Upper lobe of left lung (tissue), 4 donors: ENCODE measurements at regions not wholly inside any gene's neighbourhood (a gene's known extent, or its start where the extent isn't known, plus 50 kb on each side); places are given as distances from the start of the nearest gene placed in this dataset.

Experiments used
- CTCF ChIP-seq, 6 experiments: fragments of 450-650 bp in 4 of 6; fragments of 200-600 bp in 2 of 6; sonication (generic) in 2 of 6; IDR thresholded peaks; one replicate each; pipeline ENCODE4 v1.5.1; 2016 to 2019; ENCODE audit warnings: antibody characterized with exemption in 6 of 6
- POLR2A ChIP-seq, 4 donors: fragments of 450-650 bp; IDR thresholded peaks; one replicate each; pipeline ENCODE4 v1.5.1; 2016 to 2017; ENCODE audit warnings: antibody characterized with exemption in 4 of 4, mild to moderate bottlenecking in 2 of 4

GRCh38 chr2:187985923-187986322 is 305.8 kb upstream of the GULP1 start:
- TF ChIP-seq POLR2A (IDR thresholded peaks at IDR 0.05) = no peak
- TF ChIP-seq CTCF (IDR thresholded peaks at IDR 0.05) = no peak
